Glomerular endothelial cell (primary cell): ENCODE measurements at regions not wholly inside any gene's neighbourhood (a gene's known extent, or its start where the extent isn't known, plus 50 kb on each side); places are given as distances from the start of the nearest gene placed in this dataset.

Experiments
- DNase-seq: peaks from one replicate; pipeline ENCODE4 v3.0.0-alpha.2; 2011; ENCODE audit warnings: low read depth, low spot score; ENCODE audit errors: extremely low read depth

GRCh38 chr16:6690741-6691140, 641.9 kb upstream of the RBFOX1 start:
- no peak for DNase-seq

GRCh38 chr16:6689643-6690042, 643.0 kb upstream of the RBFOX1 start:
- no peak for DNase-seq

GRCh38 chr16:6687593-6687992, 645.1 kb upstream of the RBFOX1 start:
- no peak for DNase-seq

- no peak for DNase-seq
These were observed 648.5 kb upstream of the RBFOX1 start for GRCh38 chr16:6684076-6684673.

GRCh38 chr16:6682142-6682811, 650.4 kb upstream of the RBFOX1 start:
- DNase-seq = no peak

- DNase-seq = no peak
These were observed 654.1 kb upstream of the RBFOX1 start for GRCh38 chr16:6678586-6678985.

- no peak for DNase-seq
These were observed 658.6 kb upstream of the RBFOX1 start for GRCh38 chr16:6674071-6674470.

- DNase-seq = no peak
These were observed 660.1 kb upstream of the RBFOX1 start for GRCh38 chr16:6672507-6672906.

- no peak for DNase-seq
These were observed 665.3 kb upstream of the RBFOX1 start for GRCh38 chr16:6667393-6667792.

GRCh38 chr16:6665126-6665525, 667.5 kb upstream of the RBFOX1 start:
- no peak for DNase-seq

- DNase-seq = no peak
These were observed 669.0 kb upstream of the RBFOX1 start for GRCh38 chr16:6663668-6664067.

GRCh38 chr16:6656760-6657159, 675.9 kb upstream of the RBFOX1 start:
- no peak for DNase-seq

GRCh38 chr16:6646891-6647290, 685.8 kb upstream of the RBFOX1 start:
- no peak for DNase-seq

- DNase-seq = no peak
These were observed 686.7 kb upstream of the RBFOX1 start for GRCh38 chr16:6645768-6646568.

GRCh38 chr16:6644916-6645315, 687.7 kb upstream of the RBFOX1 start:
- DNase-seq = no peak

GRCh38 chr16:6643080-6643686, 689.5 kb upstream of the RBFOX1 start:
- DNase-seq = peak; percentile 33

- DNase-seq = no peak
These were observed 690.4 kb upstream of the RBFOX1 start for GRCh38 chr16:6642271-6642670.

GRCh38 chr16:6641091-6641490, 691.6 kb upstream of the RBFOX1 start:
- no peak for DNase-seq

- DNase-seq = no peak
These were observed 696.2 kb upstream of the RBFOX1 start for GRCh38 chr16:6636457-6636856.

- DNase-seq = no peak
These were observed 698.5 kb upstream of the RBFOX1 start for GRCh38 chr16:6634151-6634550.

GRCh38 chr16:6633456-6633855, 699.2 kb upstream of the RBFOX1 start:
- DNase-seq = no peak

- DNase-seq = no peak
These were observed 703.5 kb upstream of the RBFOX1 start for GRCh38 chr16:6629110-6629509.
